NCI-H526 (cell line): ENCODE measurements at regions not wholly inside any gene's neighbourhood (a gene's known extent, or its start where the extent isn't known, plus 50 kb on each side); places are given as distances from the start of the nearest gene placed in this dataset.
A peak's percentile ranks its signal among the peaks of the same experiment; 100 is the strongest.
"Not testable (repeated sequence)": the region's sequence is repeated elsewhere in the genome, so short reads cannot be mapped to it uniquely, and the experiment has no call there.

Experiments used
- DNase-seq, 2 experiments: peaks; one replicate each; lab custom pipeline; 2025; lab: John Stamatoyannopoulos, UW

DNA sequence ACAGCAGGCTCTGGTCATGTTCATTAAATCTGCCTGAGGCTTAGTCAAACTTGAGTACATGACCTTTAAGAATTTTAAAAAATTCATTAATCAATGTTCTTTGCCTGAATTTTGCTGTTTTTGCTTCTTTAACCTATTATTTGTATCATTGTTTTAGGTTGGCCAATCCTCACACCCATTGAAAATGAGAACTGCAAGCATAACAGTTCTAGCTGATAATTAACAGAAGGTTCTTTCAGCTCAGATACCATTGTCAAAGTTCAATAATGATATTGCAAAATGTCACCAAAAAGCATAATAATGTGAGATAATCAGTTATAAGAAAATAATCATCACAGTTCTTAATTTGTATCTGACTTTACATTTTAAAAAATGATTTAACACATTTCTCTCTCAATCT is 583.1 kb downstream of the TFAP2A start:
- DNase-seq, result no peak

DNA sequence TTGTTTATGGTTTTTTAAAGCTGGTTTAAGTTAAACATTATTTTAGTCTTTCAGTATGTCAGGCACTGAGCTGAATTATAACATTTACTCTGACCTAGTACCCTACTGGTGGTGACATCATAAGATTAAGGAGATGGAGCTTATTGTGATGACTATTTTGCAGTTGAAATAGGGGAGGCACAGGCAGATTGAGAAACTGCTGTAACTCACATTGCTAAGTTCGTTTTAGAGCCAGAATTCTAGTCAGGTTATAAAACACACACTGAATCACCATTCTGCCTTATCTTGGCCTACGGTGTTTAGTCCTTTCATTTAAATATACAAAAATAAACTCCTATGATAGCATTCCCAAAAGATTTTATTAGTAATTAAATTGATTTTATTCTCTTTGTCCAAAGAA is 584.1 kb downstream of the TFAP2A start:
- no peak for DNase-seq

DNA sequence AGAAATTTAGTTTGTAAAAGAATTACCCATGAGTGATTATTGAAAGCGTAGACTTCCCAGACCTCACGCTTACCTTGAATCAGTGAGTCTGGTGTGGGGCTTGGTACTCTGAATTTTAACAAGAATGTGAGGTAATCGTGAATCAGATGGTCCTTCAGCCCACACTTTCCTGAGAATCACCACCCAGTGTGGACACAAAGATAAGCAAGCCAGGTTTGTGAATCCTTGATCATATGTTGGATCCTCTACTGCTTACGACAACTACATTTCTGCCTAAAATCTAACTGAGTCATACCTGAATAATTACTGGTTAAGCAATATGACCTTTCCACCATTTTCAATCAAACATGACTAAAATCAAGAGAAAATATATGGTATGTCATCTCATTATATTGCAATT is 589.3 kb downstream of the TFAP2A start:
- no peak for DNase-seq

DNA sequence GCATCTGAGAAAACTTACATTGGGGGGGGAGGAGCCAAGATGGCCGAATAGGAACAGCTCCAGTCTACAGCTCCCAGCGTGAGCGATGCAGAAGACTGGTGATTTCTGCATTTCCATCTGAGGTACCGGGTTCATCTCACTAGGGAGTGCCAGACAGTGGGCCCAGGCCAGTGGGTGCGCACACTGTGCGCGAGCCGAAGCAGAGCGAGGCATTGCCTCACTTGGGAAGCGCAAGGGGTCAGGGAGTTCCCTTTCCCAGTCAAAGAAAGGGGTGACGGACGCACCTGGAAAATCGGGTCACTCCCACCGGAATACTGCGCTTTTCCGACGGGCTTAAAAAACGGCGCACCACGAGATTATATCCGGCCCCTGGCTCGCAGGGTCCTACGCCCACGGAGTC is 604.1 kb downstream of the TFAP2A start:
- DNase-seq, result not testable (repeated sequence)

DNA sequence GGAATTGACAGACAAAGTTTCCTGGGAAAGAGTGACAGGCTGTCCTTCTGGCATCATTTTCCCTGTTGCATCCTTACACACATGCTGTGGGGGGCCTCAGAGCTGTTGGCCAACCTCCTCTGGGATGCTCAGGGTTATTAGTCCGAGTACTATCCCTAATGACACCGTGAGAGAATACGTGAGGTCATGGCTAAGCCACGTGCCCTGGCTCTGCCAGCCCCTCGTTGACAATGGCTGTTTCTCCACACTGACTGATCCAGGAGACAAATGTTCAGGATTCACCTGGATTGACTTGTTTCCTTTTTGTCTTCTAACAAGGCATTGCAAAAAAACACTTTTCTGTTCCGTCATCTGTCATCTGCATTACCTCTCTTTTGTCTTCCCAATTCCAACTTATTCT is 604.6 kb downstream of the TFAP2A start:
- DNase-seq, result no peak

DNA sequence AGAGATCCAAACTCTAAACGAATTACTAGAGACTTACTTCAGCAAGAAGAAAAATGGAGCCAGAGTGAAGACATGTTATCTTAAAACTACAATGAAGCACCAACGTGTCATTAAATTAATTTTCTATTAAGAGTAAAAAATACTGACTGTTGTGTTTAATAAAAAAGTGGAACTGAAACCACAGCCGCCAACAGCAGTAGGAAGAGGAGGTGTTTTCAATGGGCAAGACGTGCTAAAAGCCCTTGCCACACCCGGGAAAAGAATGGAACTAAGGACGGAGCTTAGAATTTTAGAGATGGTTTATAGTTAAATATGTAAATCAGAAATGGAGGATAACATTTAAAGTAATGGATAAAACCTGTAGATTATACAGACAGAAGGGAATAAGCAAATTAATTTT is 608.7 kb downstream of the TFAP2A start:
- no peak for DNase-seq

DNA sequence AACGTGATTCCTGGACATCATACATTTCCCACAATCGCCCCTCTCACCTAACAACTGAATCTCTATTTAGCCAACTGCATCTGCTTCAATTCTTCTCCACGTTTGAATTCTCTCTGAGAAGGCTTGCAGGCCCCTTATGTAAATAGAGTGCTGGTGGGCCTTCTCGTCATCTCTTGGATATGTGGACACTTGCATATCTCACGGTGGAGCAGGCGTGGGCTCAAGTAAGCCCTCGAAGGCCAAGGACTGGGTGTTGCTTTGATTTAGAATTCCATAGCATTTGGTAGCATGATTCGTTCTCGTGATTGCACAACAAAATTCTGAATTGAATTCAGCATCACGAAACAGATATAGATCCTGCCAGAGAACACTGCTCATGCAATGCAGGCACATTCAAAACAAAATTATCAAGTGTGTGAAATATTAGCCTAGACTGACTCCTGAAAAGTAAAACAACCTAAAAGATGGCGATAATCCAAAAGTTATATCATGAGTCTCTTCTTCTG is 613.6 kb downstream of the TFAP2A start:
- DNase-seq, result no peak

DNA sequence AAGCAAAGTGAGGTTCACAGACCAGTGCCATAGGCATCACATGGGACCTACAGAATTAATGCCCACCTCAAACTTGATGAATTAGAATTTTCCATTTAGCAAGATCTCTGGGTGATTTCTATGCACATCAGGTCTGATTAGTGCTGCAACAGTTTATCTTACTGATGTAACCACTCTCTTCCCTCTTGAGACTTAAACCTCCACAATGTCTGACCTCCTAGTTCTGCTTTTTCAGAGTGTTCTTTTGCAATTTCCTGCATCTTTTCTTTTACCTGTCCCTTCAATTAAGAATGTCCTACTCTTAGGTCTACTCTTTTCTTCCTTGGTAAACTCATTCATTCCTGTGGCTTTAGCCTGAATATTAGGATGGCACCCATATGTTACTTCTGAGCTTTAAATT is 615.3 kb downstream of the TFAP2A start:
- no peak for DNase-seq

DNA sequence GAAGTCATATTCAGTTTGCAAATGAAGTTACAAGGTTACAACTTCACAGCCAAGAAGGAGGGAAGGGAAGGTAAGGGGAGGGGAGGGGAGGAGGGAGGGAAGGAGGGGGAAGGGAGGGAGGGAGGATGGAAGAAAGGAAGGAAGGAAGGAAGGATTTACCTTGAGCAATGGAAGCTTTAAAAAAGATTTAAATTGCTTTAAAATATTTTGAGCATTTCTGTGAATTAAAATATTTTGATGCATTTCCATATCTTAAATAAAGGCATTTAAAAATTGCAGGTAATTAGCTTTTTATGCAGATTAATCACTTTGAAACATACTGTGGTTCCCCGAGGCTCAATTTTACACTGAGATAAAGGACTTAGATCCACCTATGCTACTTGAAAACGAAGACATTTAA is 618.0 kb downstream of the TFAP2A start:
- DNase-seq, result no peak

DNA sequence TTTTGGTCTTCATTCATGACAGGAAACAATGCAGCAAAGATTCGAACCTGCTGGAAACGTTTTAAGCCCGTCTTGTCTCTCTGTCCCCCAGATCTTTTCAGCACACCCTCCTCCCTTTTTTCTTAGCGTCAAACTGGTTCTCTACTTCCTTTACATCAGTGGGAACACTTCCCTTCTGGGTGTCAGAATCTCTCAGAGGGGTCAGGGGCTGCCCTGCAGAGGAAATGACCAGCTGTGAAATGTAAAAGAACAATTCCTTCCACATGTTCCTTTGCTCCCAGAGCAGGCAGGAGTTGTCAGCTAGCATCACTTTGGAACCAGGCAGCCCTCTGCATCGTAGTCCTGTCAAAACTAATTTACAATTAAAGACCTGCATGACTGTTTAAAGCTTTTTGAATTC is 619.0 kb downstream of the TFAP2A start:
- no peak for DNase-seq

DNA sequence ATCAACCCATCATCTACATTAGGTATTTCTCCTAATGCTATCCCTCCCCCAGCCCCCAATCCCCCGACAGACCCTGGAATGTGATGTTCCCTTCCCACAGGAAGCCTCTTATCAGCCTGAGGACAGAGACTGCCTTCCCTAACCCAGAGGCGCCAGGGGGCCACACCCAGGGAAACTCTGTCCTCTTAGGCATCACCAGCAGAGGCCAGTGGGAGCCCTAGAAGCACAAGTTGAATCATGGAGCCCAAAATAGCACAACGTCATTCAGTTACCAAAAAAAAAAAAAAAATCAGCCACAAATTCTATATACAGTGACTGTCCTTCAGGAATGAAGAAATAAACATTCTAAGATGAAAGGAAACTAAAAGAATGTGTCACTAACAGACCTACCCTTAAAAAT is 625.7 kb downstream of the TFAP2A start:
- DNase-seq, result no peak

DNA sequence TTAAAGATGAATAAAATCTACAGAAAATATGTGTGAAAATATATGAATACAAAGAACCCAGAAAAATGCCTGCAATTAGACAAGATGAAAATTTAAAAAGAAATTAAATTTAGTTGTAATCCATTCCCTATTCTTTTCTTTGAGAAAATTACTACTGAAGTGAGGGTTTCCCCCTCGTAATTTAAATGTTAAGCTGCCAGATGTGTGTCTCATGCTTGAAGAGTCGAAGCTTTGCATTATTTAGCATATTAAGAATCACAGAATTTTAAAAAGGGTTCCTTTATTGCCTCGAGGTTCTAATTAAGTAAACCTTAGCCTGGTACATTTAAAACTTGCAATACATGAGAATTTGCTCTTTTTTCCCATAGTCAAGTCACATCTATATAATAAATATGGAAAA is 630.1 kb downstream of the TFAP2A start:
- DNase-seq, result peak in 1 of 2 experiments; percentile 10

DNA sequence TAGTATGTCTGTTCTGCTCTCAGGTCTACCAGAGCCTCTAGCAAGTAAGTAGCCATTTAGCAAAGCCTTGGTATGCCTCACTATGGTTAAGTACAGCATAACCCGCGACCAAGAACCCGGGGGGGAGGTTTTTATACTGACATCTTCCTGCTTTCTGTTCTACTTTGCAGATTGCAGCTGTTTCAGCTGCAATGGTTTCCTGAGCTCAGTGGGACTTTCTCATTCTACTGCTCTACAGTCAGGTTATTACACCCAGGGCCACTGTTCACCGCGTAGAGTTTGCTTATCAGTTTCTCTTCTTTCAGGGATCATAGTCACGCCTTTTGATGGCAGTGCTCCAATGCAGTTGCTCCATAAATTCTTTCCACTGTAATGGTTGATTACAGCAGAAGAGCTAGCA is 631.3 kb downstream of the TFAP2A start:
- DNase-seq, result no peak

DNA sequence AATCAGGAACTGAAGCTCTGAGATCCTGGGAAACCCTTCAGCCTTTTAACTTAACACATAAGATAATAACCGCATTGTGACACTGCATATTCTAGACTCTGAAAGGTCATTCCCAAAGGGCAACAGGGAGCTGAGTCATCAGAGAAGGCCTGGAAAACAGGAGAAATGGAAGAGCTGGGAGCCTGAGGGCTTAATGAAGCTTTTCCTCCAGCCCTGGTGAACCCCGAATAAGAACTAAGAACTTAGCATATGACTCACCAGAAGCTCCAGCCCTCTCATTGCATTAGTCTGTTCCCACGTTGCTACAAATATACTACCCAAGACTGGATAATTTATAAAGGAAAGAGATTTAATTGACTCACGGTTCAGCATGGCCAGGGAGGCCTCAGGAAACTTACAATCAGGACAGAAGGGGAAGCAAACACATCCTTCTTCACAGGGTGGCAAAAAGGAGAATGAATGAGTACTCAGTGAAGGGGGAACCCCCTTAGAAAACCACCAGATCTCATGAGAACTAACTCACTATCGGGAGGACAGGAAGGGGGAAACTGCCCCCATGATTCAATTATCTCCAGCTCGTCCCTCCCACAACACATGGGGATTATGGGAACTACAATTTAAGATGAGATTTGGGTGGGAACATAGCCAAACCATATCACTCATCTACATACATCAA is 648.5 kb downstream of the TFAP2A start:
- DNase-seq, result no peak

DNA sequence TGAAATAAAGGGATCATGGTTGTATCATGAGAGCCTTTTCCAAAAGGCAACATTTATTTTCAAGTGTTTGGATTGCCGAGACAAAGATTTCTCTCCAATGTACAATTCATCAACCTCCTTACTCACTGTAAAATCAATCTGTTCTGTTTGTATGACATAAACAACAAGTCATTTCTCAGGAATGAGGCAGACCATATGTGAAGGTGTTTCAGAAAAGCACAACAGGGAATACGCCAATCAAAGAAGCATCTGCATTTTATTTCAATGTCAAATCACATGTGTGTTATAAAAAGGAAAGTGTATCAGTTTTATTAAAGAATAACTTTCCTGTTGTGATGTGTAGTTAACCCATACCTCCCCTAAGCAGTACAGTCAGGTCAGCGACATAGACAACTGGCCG is 653.7 kb downstream of the TFAP2A start:
- DNase-seq, result no peak

DNA sequence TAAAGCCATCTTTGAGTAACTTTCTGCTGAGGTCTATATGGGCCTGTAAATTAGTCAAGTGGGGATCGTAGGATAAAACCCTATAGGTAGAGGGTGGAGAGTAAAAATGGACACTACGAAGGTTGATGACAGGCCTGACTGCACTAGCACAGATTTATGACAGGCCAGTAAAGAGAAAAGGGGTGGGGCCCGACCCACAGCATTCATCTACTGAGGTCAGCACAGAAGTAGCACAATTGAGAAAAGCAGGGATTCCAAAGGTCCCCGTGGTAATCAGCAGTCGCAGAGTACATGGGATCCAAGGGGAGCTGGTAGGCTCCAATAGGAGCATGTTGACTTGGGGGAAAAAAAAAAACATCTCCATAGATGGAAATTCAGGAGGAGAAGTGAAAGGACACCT is 660.4 kb downstream of the TFAP2A start:
- DNase-seq, result no peak

DNA sequence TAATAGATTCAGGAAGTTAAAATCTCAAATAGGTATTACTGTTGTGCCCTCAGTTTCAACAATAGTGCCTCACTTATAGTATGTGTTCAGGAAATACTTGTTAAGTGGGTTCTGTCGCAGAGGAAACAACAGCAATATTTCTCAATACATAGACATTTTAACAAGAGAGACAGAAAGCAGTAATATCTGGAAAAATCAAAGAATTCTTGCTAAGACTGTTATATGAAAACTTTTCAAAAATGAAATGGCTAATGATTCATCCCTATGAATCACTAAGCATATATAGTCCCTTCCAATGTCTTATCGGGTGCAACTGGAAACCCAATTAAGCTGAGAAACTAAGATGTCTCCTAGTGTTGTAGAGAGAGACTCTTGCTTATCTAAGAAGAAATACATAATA is 668.9 kb downstream of the TFAP2A start:
- no peak for DNase-seq

DNA sequence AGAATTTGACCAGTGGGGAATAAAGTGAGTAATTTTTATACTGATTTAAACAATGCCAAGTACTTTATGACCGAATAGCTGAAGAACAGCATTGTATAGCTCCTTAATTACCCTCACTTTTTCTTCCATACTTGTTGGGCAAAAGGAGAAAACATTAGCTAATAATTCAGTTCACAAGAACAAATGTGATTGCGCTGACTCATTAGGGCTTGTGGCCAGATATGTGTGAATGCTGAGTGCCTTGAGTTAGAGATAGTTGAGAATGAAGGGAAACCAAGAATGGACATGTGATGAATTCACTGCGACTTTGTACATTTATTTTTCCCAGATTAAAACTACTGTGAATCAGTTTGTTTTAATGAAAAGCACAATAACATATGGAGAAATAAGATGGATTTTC is 669.4 kb downstream of the TFAP2A start:
- DNase-seq, result no peak

DNA sequence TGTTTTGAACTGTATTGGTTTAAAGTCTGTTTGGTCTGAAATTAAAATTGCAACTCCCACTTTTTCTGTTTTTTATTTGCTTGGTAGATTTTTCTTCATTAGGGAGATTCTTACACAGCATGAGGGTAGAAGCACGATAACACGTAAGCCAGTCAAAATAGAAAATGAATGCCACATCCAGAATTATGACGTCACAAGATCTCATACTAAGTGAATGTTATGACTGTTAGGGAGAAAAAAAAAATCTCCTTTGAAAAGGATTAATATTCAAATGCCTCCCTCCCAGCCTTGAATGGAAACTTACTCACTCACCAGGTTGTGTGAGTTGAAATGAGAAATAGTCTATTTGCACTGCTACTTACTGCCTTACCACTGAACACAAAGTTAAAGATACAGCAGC is 670.8 kb downstream of the TFAP2A start:
- no peak for DNase-seq

DNA sequence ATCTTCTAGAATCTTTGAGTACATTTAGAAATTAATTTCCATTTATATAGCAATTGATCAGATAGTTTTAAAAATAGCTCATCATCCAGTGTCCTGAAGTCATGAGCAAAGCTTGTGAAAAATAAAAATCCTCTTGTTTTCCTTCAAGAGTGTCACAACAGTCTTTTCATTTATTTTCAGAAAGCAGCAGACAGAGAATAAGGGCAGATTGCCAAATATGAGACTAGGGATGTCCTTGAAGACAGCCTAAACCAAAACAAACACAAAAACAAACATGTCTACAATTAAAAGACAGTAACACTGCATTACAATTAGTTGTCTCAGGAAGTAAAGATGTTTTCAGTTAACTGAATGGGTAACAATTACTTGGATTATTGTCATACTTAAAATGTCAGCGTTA is 682.8 kb downstream of the TFAP2A start:
- no peak for DNase-seq

DNA sequence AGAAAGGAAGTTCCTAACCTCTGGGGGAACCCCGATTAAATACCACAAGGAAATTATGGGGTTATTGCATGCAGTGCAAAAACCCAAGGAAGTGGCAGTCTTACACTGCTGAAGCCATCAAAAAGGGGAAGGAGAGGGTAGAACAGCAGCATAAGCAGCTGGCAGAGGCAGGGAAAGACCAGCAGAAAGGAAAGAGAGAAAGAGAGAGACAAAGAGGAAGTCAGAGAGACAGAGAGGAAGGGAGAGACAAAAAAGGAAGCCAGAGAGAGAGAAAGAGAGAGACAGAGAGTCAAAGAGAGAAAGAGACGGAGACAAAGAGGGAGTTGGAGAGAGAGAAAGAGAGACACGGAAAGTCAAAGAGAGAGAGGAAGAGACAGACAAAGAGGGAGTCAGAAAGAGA is 689.1 kb downstream of the TFAP2A start:
- DNase-seq, result not testable (repeated sequence)

DNA sequence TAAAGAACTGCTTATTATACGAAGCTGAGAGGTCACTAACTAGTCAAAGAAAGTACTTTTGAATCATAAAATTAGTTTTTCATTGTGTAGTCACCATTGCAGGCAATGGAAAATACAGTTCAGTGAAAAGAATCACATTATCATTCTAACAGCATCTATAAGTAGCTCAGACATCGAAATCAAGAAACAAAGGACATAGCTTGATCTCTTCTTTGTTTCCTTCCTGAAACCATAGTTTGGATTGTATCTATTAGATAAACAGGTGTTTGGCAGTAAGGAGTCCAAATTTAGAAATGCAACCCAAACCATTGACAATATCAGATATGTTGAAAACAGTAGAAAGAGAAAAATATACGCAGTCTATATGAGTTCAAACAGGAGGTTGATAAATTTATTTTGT is 697.3 kb downstream of the TFAP2A start:
- DNase-seq, result no peak

DNA sequence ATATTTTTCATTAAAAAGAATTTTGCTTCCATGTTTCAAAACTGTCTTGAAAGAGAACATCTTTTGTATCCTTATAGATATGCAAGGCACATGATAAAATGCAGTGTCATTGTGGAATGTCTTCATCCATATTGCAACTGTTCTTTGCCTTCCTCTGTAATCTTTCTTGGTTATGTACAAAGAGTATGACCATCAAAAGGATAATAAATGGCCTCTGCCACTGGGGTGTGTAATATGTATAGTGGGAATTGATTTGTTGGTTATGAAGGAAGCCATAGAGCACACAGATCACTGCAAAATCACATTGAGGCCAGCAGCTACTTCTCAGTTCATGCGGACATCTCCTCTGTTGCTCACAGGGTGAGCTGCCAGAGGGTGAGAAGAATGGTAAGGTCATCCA is 703.5 kb downstream of the TFAP2A start:
- no peak for DNase-seq

DNA sequence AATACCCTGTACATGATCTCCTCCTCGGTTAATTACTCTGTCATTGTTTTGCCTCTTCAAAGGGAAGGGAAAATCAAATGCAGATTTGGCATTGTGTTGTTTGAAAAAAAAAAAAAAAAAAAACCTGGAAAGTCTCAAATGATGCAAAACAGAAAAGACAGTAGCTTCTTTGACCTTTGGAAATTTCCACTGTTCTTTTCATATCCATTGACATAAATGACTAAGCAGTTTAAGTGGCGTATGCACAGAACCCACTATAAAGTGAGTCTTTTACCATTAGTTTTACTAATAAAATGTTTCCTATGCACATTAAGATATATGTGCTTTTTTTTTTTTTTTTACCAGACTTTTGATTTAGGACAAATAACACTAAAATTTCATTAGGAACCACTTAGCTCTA is 704.3 kb downstream of the TFAP2A start:
- no peak for DNase-seq

DNA sequence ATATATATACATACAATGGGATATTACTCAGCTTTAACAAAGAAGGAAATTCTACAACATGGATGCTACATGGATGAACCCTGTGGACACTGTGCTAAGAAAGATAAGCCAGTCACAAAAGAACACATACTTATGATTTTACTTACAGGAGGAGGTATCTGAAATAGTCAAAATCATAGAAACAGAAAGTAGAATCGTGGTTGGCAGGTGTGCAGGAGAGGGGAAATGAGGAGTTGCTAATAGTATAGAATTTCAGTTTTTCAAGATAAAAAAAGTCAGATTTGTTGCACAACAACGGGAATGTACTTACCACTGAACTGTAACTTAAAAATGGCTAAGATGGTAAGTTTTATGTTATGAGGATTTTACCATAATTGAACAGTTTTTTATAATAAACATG is 706.3 kb downstream of the TFAP2A start:
- no peak for DNase-seq
